ENCODE measurements at regions not wholly inside any gene's neighbourhood (a gene's known extent, or its start where the extent isn't known, plus 50 kb on each side); places are given as distances from the start of the nearest gene placed in this dataset.
A peak's percentile ranks its signal among the peaks of the same experiment; 100 is the strongest.

DNA sequence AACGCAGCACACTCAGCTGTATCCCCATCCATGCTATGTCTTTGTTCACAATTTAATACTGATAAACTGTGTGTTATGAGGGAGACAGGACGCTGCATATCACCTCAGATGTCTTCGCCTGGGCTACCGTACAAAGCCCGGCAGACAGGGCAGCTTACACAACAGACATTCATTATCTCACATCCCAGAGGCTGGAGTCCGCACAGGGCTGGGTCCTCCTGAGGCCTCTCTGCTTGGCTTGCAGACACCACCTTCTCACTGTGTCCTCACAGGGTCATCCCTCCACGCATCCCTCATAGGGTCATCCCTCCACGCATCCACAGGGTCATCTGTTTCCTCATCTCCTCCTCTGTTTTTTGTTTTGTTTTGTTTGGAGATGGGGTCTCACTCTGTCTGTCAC lies 61.2 kb downstream of the SHANK2 start:
- H3K27me3 ChIP-seq, result no peaks in the 10 kb centered on the region
- TF ChIP-seq, protein P1, sequence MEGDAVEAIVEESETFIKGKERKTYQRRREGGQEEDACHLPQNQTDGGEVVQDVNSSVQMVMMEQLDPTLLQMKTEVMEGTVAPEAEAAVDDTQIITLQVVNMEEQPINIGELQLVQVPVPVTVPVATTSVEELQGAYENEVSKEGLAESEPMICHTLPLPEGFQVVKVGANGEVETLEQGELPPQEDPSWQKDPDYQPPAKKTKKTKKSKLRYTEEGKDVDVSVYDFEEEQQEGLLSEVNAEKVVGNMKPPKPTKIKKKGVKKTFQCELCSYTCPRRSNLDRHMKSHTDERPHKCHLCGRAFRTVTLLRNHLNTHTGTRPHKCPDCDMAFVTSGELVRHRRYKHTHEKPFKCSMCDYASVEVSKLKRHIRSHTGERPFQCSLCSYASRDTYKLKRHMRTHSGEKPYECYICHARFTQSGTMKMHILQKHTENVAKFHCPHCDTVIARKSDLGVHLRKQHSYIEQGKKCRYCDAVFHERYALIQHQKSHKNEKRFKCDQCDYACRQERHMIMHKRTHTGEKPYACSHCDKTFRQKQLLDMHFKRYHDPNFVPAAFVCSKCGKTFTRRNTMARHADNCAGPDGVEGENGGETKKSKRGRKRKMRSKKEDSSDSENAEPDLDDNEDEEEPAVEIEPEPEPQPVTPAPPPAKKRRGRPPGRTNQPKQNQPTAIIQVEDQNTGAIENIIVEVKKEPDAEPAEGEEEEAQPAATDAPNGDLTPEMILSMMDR (IDR thresholded peaks at IDR 0.05), result no peak
- no peaks in the 10 kb centered on the region for H3K4me1 ChIP-seq
- no peaks in the 10 kb centered on the region for H3K36me3 ChIP-seq
- intact Hi-C loops (cut with DNase I), result no loop called here
- no peak overlapping the region for H3K4me3 ChIP-seq
- DNase-seq (ENCODE audit: low spot score in 2 of 2), result no peak
- H3K27ac ChIP-seq, result no peak overlapping the region
- H3K9me3 ChIP-seq, result no peaks in the 10 kb centered on the region

GRCh38 chr11:71190551-71190950 lies 61.8 kb downstream of the SHANK2 start:
- TF ChIP-seq, protein P1 (IDR thresholded peaks at IDR 0.05), result no peak
- intact Hi-C loops (cut with DNase I), result no loop called here
- no peaks in the 10 kb centered on the region for H3K36me3 ChIP-seq
- no peak for DNase-seq (ENCODE audit: low spot score in 2 of 2)
- H3K4me1 ChIP-seq, result no peaks in the 10 kb centered on the region
- H3K27ac ChIP-seq, result no peak overlapping the region
- H3K9me3 ChIP-seq, result no peaks in the 10 kb centered on the region
- H3K4me3 ChIP-seq, result no peak overlapping the region
- no peaks in the 10 kb centered on the region for H3K27me3 ChIP-seq

DNA sequence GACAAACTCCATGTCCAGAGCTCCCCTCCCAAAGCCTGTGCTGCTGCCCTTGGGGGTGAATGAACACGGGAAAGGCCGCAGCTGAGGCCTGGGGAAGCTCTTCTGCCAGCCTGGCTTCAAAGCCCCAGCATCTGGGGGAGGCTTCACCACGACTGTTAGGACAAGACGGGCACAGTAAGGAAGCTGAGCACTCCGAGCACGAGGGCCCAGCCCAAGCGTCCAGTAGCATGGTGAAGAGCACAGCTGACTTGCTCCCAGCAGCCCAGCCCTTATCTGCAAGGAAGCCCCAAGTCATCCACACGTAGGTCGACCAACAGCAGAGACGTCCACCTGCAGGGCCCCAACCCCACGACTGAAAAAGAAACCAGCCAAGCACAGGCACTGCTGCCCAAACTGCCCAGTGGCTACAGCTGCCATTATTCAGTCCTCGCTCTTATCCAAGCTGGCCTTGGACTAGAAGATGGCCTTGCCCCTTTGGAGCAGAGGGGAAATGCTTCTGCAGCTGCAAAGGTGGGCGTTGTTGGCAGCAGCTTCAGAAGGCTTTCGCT lies 62.5 kb downstream of the SHANK2 start:
- Histone ChIP-seq H3K27me3 (no peaks in the 10 kb centered on the region), H3K36me3 (no peaks in the 10 kb centered on the region), H3K27ac (no peak overlapping the region), H3K4me3 (no peak overlapping the region), H3K9me3 (no peaks in the 10 kb centered on the region), H3K4me1 (no peaks in the 10 kb centered on the region)
- DNase-seq (ENCODE audit: low spot score in 2 of 2), result no peak
- TF ChIP-seq, protein P1 (IDR thresholded peaks at IDR 0.05), result no peak
- intact Hi-C loops (cut with DNase I), result no loop called here

GRCh38 chr11:71188886-71189767 lies 63.2 kb downstream of the SHANK2 start:
- no peaks in the 10 kb centered on the region for H3K36me3 ChIP-seq
- no peak overlapping the region for H3K4me3 ChIP-seq
- TF ChIP-seq, protein P1 (IDR thresholded peaks at IDR 0.05), result no peak
- H3K27me3 ChIP-seq, result no peaks in the 10 kb centered on the region
- intact Hi-C loops (cut with DNase I), result no loop called here
- H3K9me3 ChIP-seq, result no peaks in the 10 kb centered on the region
- H3K27ac ChIP-seq, result no peak overlapping the region
- DNase-seq (ENCODE audit: low spot score in 2 of 2), result no peak
- H3K4me1 ChIP-seq, result no peaks in the 10 kb centered on the region

DNA sequence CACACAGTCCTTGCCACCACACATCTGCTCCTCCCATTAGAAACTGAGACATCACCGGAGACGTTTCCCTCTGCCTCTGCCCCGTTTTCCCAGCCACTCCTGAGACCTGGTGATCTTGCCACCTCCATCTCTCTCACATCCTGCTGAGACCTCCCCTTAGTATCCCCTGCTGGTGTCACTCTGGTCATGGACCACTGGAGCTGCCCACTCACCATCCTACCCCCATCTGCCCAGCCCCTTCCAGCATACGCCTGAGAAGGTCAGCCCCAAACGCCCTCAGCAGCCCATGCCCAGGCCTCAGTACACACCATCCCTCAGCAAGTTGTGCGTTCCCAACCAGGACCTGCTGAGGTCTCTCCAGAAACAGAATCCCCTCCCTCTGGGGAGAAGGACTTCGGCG lies 64.3 kb downstream of the SHANK2 start:
- Histone ChIP-seq H3K27ac (no peak overlapping the region), H3K9me3 (no peaks in the 10 kb centered on the region), H3K4me3 (no peak overlapping the region), H3K4me1 (no peaks in the 10 kb centered on the region), H3K36me3 (no peaks in the 10 kb centered on the region), H3K27me3 (no peaks in the 10 kb centered on the region)
- TF ChIP-seq, protein P1 (IDR thresholded peaks at IDR 0.05), result no peak
- intact Hi-C loops (cut with DNase I), result no loop called here
- DNase-seq (ENCODE audit: low spot score in 2 of 2), result peak in 1 of 2 donors; percentile 27
